Inflammatory macrophage treated with lipopolysaccharide for 1 hour (primary cell): ENCODE measurements at regions not wholly inside any gene's neighbourhood (a gene's known extent, or its start where the extent isn't known, plus 50 kb on each side); places are given as distances from the start of the nearest gene placed in this dataset.

Experiments used
- DNase-seq, 2 donors: peaks; one replicate each; pipeline ENCODE4 v3.0.0-alpha.2; 2020 to 2022

DNA sequence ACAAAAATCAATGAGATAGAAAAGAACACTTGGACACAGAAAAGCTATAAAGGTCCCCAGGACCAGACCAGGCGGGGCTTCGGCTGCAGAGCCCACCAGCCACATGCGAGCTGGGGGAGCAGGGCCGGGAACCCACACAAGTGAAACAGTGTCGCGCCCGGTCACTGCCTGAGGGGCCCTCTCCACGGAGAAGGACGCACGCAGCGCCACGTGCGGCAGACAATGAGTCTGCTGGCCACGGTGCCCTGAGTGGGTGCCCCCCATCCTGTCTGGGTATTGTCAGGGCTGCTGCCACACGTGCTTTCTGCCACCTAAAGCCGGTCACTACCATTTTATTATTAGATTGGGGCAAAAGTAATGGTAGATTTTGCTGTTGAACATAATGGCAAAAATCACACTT lies 207.9 kb upstream of the HDAC4 start:
- DNase-seq, result no peak

DNA sequence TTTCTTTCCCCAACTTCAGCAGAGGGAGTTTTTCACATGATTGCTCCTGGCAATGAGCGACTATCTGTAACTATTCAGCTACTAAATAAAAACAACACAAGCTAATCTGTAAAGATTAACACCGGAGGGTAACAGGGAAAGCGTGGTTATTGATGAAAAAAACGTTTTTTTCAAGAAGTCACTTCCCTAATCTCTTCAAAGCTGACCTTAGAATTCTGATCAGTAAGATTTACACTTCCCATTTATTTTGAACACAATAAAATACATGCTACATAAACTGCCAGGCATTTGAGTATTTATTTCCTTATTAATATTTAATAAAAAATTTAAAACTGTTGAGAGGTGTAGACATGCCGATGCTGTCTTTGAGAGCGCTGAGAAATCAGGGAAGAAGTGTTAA lies 207.4 kb upstream of the HDAC4 start:
- peak in 1 of 2 donors; percentile 30 for DNase-seq

DNA sequence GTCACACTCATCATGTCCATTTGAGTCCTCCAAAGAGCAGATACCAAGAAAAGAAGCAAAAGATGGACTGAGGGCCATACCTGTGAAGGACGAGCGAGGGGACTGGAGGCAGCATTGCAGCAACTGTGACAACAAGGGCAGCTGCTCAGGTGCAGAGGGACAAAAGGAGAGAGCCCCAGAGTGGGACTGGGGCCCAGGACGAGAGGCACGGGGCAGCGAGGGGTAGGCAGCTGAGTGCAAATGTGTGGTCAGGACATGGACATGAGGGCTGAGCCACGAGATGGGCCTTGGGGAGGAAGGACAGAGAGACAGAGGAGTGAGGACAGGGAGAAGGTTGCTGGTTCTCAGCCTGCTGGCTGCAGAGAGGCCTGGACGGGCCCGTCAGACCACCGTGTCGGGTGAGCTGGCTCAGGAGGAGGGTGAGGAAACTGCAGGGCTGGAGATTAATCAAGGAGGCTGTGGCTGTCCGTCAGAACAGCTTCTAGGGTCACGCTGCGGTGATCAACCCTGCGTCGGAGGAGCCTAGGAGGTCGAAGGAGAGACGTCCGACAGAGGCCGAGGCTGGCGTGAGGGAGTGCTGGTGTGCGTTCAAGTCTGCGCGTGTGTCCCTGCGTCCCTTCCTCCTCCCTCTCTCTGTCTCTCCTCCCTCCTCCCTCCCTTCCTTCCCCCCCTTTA lies 206.8 kb upstream of the HDAC4 start:
- no peak for DNase-seq

DNA sequence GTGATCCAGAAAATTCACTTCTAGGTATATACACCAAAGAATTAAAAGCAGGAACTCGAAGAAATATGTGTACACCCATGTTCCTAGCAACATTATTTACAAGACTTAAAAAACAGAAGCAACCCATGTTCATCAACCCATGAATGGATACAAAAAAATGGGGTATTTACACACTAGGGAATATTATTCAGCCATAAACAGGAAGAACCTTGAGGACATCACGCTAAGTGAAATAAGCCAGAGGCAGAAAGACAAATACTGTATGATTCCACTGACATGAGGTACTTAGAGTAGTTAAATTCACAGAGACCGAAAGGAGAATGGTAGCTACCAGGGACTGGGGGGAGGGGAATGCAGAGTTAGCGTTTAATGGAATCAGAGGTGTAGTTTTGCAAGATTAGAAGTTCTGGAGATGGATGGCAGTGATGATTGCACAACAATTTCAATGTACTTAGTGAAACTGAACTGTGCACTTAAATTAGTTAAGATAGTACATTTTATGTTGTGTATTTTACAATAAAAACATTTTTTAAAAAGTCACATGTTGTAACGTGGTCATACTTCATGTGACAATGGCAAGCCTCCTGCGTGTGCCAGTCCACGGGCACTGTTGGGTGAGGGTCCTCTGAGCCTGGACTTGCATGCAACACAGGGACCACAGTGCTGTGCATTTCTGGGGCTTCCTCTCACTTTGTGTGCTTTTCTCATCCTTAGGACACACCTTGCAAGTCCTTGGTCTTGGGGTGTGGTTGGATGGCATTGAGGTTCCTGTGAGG lies 206.1 kb upstream of the HDAC4 start:
- DNase-seq, result peak; percentile 54 to 60

DNA sequence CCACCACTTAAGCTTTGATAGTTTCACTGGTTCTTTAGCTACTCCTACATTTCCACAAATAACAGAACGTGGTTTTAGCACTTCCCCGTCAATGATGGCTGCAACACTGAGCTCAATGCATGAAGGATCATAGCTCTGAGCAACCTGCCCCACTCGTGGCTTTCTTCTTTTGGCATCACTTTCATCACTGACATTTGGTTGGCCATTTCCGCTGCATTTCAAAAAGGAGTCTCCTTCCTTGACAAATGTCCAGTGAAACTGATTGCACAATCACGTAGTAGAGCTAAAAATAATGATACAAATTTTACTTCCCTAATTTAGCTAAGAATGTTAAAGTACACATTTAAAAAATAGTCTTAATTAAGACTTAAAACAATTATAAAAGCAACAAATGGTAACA lies 205.2 kb upstream of the HDAC4 start:
- DNase-seq, result peak; percentile 89 to 92

DNA sequence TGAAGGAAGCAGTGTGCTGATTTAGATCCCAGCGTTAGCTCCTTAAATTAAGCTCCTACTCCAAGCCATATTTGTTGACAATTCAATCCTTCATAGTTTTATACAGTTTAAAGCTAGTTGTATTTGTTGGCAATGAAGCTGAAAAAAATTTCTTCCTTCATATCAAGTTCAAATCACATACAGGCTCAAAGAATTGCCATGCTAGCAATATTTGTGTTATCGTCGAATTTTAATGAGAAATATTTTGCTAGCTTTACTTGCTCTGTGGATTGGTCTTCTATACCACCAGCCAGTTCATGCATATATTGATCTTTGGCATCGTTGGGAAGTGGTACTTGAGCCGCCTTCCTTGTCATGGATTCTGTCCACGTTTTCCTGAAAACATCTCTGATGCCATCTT lies 204.6 kb upstream of the HDAC4 start:
- no peak for DNase-seq

DNA sequence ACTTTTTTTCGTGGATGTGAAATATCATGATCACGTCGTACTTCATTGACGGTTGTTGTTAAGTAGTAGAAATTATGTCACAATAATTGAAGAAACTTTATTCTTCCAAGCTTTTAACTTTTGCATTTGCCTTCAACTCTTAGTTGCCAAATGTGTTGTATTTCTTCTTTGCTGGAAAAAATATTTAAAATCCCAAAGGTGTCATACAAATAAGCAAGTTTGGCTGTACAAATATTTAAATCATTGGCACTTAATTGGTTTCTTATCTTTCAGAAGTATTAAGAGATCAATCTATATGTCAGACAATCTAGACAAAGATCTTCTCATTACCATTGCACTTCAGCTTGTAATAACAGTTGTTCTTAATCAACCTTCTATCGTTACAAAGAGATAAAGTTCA lies 204.0 kb upstream of the HDAC4 start:
- DNase-seq, result no peak

DNA sequence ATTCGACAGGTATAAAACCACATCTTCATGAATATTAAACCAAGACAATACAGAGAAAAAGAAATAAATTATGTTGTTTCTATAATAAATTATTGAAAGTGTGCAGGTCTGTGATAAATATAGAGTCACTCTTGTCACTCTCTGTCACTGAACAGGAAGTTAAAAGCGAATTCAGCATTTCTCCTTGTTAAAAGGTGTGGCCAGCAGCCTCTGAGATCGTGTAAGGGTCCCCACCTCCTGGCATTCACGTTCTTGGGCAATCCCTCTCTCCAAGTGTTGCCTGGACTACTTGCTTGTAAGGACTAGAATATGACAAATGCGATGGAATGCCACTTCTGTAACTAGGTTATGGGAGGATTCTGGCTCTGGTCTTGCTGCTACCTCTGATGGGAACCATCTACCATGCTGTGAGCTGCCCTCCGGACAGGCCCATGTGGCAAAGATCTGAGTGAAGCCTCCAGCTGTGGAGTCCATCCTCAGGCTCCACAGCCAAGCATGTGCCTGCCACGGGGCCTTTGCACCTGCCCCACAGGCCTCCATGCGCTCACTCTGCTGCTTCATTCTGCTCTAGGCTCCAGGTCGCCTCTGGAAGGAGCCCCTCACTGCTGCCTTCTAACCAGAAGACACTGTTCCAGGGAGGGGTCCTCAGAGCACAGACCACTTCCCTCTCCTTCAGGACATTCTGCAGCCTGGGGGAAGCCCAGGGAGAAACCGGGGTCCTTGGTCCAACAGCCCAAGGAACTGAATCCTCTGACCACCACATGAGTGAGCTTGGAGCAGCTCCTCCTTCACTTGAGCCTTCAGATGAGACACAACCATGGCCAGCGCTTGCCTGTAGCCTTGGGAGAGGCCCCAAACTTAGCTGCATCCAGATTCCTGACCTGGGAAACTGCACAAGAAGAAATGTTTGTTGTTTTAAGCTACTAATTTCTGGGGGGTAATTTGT lies 202.9 kb upstream of the HDAC4 start:
- DNase-seq, result no peak

DNA sequence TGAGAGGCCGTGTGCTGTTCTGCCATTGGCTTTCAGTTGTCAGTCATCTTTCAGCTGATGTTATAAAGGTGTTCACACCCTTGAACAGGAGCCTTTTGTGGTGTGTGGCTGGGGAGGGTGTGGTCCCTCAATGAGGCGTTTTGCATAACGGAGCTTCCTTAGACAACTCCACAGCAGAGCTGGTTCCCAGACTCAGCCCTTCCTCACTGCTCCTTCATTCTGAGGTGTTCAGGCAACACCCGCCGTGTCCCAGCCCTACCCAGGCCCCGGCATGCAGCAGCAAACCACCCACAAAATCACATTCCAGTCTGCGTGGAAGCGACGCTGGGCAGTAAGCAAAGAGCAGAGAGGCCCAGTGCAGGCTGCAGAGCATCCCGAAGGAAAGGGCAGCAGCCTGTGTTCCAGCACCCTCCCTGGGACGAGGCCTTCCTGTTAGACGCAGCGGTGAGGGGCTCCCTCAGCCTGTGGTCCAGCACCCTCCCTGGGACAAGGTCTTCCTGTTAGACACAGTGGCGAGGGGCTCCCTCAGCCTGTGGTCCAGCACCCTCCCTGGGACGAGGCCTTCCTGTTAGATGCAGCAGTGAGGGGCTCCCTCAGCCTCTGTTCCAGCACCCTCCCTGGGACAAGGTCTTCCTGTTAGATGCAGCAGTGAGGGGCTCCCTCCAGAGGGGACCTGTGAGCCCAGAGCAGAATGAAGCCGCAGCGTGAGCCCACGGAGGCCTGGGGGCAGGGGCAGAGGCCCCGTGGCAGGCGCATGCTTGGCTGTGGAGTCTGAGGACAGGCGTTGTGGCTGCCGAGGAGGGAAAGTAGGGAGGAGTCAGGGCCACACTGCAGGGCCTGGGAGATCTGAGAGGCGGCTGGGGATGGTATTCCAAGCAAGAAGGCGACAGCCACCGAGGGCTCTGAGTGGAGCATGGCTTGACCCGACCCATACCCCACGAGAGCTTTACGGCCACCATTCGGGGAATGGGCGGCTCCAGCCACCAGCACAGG lies 201.8 kb upstream of the HDAC4 start:
- DNase-seq, result peak in 1 of 2 donors; percentile 18

DNA sequence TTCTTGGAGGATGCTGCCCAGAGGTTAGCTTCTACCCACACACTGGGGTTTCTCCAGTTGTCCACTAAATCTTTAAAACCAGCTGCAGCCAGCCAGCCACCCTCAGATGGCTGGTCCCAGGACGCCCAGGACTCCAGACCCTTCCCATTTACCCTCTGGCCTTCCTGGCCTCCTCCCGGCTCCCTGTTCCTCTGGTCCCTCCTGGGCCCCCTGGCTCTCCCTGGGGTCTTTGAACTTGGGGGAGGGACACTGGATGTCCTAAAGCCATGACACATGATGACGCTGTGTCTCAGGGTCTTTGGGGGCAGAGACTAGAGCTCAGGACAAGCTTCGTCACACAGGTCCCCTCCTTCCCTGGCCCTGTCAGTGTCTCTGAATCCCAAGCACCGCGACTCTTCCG lies 201.1 kb upstream of the HDAC4 start:
- no peak for DNase-seq

DNA sequence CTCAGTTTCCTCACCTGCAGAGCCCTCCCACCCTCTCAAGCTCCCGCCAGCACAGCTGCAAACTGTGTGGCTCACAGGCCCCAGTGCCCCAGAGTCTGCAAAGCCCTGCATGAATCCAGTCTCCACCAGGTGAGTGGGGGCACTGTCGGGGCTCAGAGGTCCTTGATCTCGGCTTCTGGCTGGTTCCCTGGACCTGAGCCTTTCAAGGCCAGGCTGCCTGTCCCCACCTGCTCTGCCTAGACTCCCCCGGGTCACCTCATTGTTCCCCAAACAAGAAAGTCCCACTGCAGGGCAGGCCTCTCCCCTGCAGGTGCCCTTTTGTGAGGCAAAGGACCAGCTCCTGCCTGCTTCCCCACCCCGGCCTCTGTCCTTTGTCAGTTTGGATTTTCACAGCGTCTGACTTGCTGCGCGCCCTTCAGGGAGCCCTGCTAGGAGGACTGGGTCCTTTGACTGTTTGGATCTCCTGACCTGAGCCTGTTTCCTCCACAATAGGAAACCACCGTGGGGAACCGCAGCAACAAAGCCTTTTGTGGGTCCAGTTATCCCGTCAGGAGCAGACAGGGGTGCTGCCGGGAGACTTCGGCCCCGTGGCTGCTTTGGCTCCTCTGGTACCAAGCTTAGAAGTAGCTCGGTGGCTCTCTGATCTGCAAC lies 200.5 kb upstream of the HDAC4 start:
- DNase-seq, result no peak

DNA sequence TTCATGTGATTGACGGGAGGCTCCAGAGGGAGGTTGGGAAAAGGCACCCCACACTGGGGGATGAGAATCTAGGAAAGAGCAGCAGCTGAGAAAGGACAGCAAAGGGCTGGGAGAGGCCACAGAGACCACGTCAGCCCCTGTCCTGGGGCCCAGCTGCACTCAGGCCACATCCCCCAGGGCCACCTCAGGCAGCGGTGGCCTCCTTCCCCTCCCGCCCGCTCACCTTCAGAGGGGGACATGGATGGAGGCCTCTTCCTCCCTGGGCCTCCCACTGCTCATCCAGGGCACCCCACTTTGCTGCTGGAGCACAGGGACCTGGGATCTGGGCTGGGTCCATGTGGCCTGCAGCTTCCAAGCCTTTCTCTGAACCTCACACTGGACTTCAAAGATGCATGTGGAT lies 199.8 kb upstream of the HDAC4 start:
- DNase-seq, result no peak

DNA sequence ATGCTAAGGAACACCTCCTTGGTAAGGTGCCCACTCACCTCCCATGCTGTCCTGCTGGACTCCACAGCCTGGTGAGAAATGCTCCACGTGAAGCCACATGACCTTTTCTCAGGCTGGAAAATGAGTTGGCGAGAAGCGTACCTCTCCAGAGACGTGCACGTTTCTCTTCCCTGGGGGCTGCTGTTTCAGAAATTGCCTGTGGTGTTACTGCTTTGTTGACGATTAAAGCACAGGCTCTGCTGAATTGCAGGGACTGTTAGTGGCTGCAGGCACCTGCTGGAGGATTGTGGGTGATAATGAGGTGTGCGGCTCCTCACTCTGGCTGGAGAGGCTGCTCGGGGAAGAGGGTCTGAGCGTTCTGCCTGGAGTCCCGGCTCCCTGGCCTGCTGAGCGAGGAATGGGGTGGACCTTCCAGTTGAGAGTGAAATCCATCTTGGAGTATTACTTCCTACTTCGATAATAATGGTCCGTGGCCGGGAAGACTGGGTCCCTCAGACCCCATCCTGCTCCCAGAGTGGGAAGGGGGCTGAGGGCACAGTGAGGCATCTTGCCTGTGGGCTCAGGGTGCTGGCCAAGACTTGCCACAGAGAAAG lies 199.3 kb upstream of the HDAC4 start:
- DNase-seq, result no peak

DNA sequence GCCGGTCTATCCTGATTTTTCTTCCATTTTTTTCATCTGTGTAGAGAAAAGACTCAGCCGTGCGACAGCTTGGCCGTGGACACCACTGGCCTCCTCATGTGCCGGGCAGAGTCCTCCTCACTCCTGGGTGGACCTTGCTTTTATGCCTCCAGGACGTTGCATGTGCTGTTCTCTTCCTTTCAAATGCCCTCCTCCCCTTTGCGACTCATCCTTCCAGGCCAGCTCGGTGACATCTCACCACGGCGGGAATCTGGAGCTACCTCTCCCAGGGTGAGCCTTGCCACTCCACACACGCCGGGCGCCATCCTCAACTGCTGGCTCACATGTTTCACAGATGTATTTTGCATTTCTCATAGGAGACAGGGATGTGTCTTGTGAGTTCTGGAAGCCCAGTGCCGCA lies 198.5 kb upstream of the HDAC4 start:
- DNase-seq, result no peak

DNA sequence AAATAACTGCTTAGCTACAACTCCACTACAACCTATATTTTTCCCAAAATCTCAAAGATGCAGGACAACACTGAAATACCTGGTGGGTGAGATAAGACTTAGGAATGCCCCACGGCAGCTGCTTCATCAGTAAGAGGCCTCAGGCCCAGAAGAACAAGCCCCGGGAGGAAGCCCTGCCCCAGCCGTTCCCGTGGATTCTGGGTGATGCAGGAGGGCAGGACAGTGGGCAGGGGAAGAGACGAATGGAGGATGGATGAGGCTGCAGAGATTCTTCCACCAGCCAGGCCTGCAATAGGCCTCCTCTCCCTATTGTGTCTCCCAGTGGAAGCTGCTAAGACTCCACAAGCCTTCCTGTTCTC lies 197.9 kb upstream of the HDAC4 start:
- DNase-seq, result no peak

DNA sequence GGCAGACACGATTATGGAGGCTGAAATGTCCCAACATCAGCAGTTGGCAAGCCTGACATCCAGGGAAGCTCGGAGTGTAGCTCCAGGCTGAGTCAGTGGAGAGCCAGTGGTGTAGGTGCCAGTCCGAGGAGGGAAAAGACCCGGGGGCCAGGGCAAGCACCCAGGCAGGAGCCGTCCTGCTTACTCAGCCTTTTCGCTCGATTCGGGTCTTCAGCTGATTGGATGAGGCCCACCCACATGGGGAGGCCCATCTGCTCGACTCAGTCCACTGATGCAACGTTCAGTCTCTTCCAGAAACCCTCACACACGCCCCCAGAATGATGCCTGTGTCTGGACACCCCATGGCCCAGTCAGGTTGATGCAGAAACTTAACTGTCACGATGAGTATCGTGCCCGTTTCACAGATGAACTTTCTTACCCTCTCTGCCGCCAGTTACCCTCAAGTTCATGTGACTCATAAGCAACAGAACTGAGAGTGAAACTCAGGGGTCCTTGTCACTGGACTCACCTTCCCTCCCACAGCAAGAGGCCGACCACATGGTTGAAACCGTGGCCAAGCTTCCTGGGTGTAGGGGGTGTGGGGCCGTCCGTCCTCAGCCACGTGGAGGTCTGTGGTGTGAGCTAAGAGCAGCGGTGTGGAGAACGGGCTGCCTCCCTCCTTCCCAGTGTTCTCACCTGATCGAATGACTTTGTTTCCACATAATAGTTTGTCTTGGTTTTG lies 197.4 kb upstream of the HDAC4 start:
- no peak for DNase-seq

DNA sequence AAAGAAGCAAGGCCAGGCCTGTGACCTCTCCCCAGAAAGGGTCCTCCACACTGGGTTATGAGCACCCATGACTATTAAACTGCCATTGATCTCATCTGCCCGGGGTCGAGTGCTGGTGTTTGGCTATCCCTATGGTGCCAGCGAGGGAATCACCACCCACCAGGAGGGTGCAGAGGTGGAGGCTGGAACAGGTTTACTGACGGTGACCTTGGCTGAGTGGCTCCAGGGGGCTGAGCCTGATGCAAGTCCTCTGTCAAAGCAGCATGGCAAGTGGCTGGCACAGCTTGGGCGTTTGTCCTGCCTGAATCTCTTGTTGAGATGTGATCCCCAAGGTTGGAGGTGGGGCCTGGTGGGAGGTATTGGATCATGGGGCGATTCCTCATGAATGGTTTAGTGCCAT lies 196.4 kb upstream of the HDAC4 start:
- no peak for DNase-seq

DNA sequence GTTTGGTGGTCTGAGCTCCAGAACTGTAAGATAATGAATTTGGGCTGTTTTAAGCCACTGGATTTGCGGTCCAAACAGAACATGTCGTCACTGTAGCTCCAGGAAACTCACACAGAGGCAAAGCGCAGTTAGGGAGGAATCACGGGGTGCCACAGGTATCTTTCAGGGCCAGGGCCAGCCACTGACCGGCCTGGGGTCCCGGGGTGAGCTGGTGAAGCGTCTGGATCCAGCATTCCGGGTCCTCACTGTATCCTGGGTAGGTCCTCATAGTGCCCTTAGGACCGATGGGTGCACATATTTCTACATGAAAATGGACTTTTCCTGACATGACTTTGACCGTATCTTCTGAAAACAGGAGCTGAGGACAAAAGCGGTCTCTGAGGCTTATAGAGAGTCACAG lies 196.0 kb upstream of the HDAC4 start:
- DNase-seq, result no peak

DNA sequence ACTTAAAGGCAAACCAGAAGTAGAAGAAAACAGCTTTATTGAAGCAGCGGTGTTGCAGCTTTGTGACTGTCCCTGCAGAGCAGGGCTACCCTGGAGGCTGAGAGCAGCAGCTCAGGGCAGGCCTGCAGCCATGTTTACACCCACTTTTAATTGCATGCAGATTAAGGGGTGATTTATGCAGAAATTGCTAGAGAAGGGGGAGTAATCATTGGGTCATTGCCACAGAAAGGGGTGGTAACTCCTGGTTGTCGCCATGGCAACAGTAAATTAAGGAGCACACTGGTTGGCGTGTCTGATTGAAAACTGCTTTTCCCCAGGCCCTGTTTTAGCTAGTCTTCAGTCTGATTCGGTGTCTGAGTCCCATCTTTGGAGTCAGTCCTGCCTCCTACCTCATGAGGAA lies 195.4 kb upstream of the HDAC4 start:
- no peak for DNase-seq

DNA sequence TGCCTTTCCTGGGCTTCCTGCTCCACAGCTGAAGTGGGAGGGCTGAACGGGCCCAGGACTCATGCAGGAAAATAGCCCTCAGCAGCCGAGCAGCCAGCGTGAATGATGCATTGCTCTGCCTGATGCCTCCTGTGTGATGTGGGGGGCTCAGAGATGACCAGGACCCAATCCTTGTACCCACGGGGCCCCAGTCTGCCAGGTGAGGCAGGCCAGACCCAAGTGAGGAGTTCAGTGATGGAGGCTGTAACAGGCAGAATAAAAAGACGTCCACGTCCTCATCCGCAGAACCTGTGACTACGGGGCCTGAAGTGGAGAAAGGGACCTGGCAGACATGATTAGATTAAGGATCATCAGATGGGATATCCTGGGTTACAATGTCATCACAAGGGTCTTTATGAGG lies 194.9 kb upstream of the HDAC4 start:
- DNase-seq, result no peak
